IMR-90 (cell line): ENCODE measurements at regions not wholly inside any gene's neighbourhood (a gene's known extent, or its start where the extent isn't known, plus 50 kb on each side); places are given as distances from the start of the nearest gene placed in this dataset.

ENCODE experiments used
- ATAC-seq: fragments of 200-7000 bp; cut with Tn5 transposase; 2 replicates; pipeline ENCODE4 v1.9.1; 2020; ENCODE audit warnings: low read depth, mild to moderate bottlenecking, moderate library complexity
- BruUV-seq: library from RNA; stranded (reverse); fragments of 400-500 nt; replicated peaks from 2 replicates; lab custom pipeline; 2021; lab: Mats Ljungman, UMichigan
- CTCF ChIA-PET: fragments of 300-600 bp; formaldehyde crosslinking; extraction: SDS; loops from one replicate; lab custom pipeline; 2021; ENCODE audit warnings: antibody characterized with exemption; lab: Yijun Ruan, JAX
- POLR2A ChIA-PET: fragments of 300-600 bp; sonication (Branson Sonifier 250); formaldehyde crosslinking; loops from one replicate; lab custom pipeline; 2022; ENCODE audit warnings: antibody characterized with exemption; ENCODE audit not compliant: unreplicated experiment; lab: Charles Lee
- DNase-seq: peaks from one replicate; pipeline ENCODE4 v3.0.0; 2013
- H2AFZ ChIP-seq: replicated peaks from 2 replicates; pipeline ENCODE3; 2013; ENCODE audit warnings: low read length, mild to moderate bottlenecking; ENCODE audit not compliant: poor library complexity
- H2AK5ac ChIP-seq: 2 replicates; pipeline ENCODE4 v1.6.1; 2013; ENCODE audit warnings: low read depth, low read length, inconsistent platforms
- H2AK9ac ChIP-seq: replicated peaks from 2 replicates; pipeline ENCODE3; 2013; ENCODE audit warnings: mild to moderate bottlenecking, low read depth, low read length, moderate library complexity; ENCODE audit not compliant: poor library complexity
- H2BK120ac ChIP-seq: 2 replicates; pipeline ENCODE4 v1.6.1; 2013; ENCODE audit warnings: low read depth, low read length, inconsistent platforms
- H2BK15ac ChIP-seq: 3 replicates; pipeline ENCODE4 v1.6.1; 2013; ENCODE audit warnings: low read depth, low read length, inconsistent platforms
- H2BK20ac ChIP-seq: 2 replicates; pipeline ENCODE4 v1.6.1; 2013; ENCODE audit warnings: low read depth, mild to moderate bottlenecking, inconsistent platforms, low read length, moderate library complexity
- H2BK5ac ChIP-seq: 2 replicates; pipeline ENCODE4 v1.6.1; 2013; ENCODE audit warnings: mild to moderate bottlenecking, low read depth, low read length, inconsistent platforms; ENCODE audit not compliant: poor library complexity, severe bottlenecking
- H3K14ac ChIP-seq: replicated peaks from 2 replicates; pipeline ENCODE4 v1.6.1; 2013; ENCODE audit warnings: low read depth, low read length, inconsistent platforms
- H3K18ac ChIP-seq: 2 replicates; pipeline ENCODE4 v1.6.1; 2013; ENCODE audit warnings: low read depth, low read length, control low read depth
- H3K23ac ChIP-seq: 2 replicates; pipeline ENCODE4 v1.6.1; 2013; ENCODE audit warnings: low read depth, low read length, inconsistent platforms
- H3K27ac ChIP-seq: 2 replicates; pipeline ENCODE4 v1.5.1; 2013; ENCODE audit warnings: mild to moderate bottlenecking, control low read depth, low read length; ENCODE audit not compliant: insufficient read depth
- H3K27me3 ChIP-seq: 2 replicates; pipeline ENCODE4 v1.6.1; 2013; ENCODE audit warnings: low read length; ENCODE audit not compliant: control insufficient read depth, insufficient read depth
- H3K36me3 ChIP-seq: 2 replicates; pipeline ENCODE4 v1.6.1; 2013; ENCODE audit warnings: low read length, mixed read lengths; ENCODE audit not compliant: control insufficient read depth, insufficient read depth
- H3K4ac ChIP-seq: 2 replicates; pipeline ENCODE4 v1.6.1; 2013; ENCODE audit warnings: low read depth, low read length, inconsistent platforms
- H3K4me1 ChIP-seq: 2 replicates; pipeline ENCODE4 v1.6.1; 2013; ENCODE audit warnings: low read length, mixed read lengths; ENCODE audit not compliant: control insufficient read depth, insufficient read depth
- H3K4me2 ChIP-seq: 2 replicates; pipeline ENCODE4 v1.6.1; 2013; ENCODE audit warnings: low read depth, mild to moderate bottlenecking, control low read depth, low read length, moderate library complexity
- H3K4me3 ChIP-seq: 2 replicates; pipeline ENCODE4 v1.5.1; 2013; ENCODE audit warnings: low read depth, mild to moderate bottlenecking, control low read depth, low read length, moderate library complexity; ENCODE audit not compliant: insufficient read depth
- H3K56ac ChIP-seq: 2 replicates; pipeline ENCODE4 v1.6.1; 2013; ENCODE audit warnings: low read length, inconsistent platforms; ENCODE audit not compliant: insufficient read depth; ENCODE audit errors: extremely low read depth
- H3K79me1 ChIP-seq, 2 experiments: 2 replicates each; pipeline ENCODE4 v1.6.1; 2013; ENCODE audit warnings: low read length in 2 of 2, inconsistent platforms in 1 of 2, low read depth in 1 of 2
- H3K9ac ChIP-seq: 2 replicates; pipeline ENCODE4 v1.6.1; 2013; ENCODE audit warnings: low read depth, low read length, control low read depth
- H3K9me1 ChIP-seq: 2 replicates; pipeline ENCODE4 v1.6.1; 2013; ENCODE audit warnings: low read length, inconsistent platforms; ENCODE audit not compliant: insufficient read depth
- H3K9me3 ChIP-seq: 2 replicates; pipeline ENCODE4 v1.6.1; 2013; ENCODE audit warnings: low read length; ENCODE audit not compliant: control insufficient read depth, insufficient read depth
- H4K20me1 ChIP-seq: 2 replicates; pipeline ENCODE4 v1.6.1; 2013; ENCODE audit warnings: low read length, inconsistent platforms; ENCODE audit not compliant: insufficient read depth
- H4K5ac ChIP-seq: 2 replicates; pipeline ENCODE4 v1.6.1; 2013; ENCODE audit warnings: mild to moderate bottlenecking, low read depth, low read length, control low read depth
- H4K8ac ChIP-seq, 2 experiments: 2 replicates each; pipeline ENCODE4 v1.6.1; 2013; ENCODE audit warnings: low read depth in 2 of 2, low read length in 2 of 2, control low read depth in 1 of 2, inconsistent platforms in 1 of 2
- H4K91ac ChIP-seq: 2 replicates; pipeline ENCODE4 v1.6.1; 2013; ENCODE audit warnings: low read depth, low read length, inconsistent platforms; ENCODE audit not compliant: insufficient read depth
- BHLHE40 ChIP-seq: fragments of 150-350 bp; IDR thresholded peaks from 2 replicates; pipeline ENCODE4 v1.6.1; 2016; ENCODE audit warnings: mild to moderate bottlenecking, low read depth, low read length
- CEBPB ChIP-seq: IDR thresholded peaks from 2 replicates; pipeline ENCODE4 v1.6.1; 2012; ENCODE audit warnings: low read depth, low read length, improper control_type of control experiment
- CHD1 ChIP-seq: IDR thresholded peaks from 2 replicates; pipeline ENCODE4 v1.6.1; 2012; ENCODE audit warnings: low read depth, low read length, improper control_type of control experiment
- CTCF ChIP-seq: conservative IDR thresholded peaks from 2 replicates; pipeline ENCODE4 v1.5.1; 2012; ENCODE audit warnings: mild to moderate bottlenecking, low read depth, low read length, improper control_type of control experiment
- ELK1 ChIP-seq: fragments of 150-350 bp; IDR thresholded peaks from 2 replicates; pipeline ENCODE4 v1.6.1; 2016; ENCODE audit warnings: low read depth, mild to moderate bottlenecking, low read length, moderate library complexity, borderline replicate concordance
- FOS ChIP-seq: fragments of 150-350 bp; IDR thresholded peaks from 2 replicates; pipeline ENCODE4 v1.6.1; 2016; ENCODE audit warnings: low read depth, low read length
- MAFK ChIP-seq: IDR thresholded peaks from 2 replicates; pipeline ENCODE4 v1.6.1; 2012; ENCODE audit warnings: low read depth, low read length, improper control_type of control experiment
- MAZ ChIP-seq: IDR thresholded peaks from 2 replicates; pipeline ENCODE4 v1.6.1; 2012; ENCODE audit warnings: low read depth, mild to moderate bottlenecking, low read length, improper control_type of control experiment, moderate library complexity, borderline replicate concordance
- MXI1 ChIP-seq: IDR thresholded peaks from 2 replicates; pipeline ENCODE4 v1.6.1; 2012; ENCODE audit warnings: low read depth, mild to moderate bottlenecking, low read length, moderate library complexity, borderline replicate concordance
- NFE2L2 ChIP-seq: fragments of 150-350 bp; IDR thresholded peaks from 2 replicates; pipeline ENCODE4 v1.6.1; 2016; ENCODE audit warnings: low read depth, mild to moderate bottlenecking, low read length
- POLR2A ChIP-seq: IDR thresholded peaks from 2 replicates; pipeline ENCODE4 v1.6.1; 2012; ENCODE audit warnings: mild to moderate bottlenecking, low read depth, low read length
- RAD21 ChIP-seq: IDR thresholded peaks from 2 replicates; pipeline ENCODE4 v1.6.1; 2012; ENCODE audit warnings: low read length, improper control_type of control experiment
- RCOR1 ChIP-seq: IDR thresholded peaks from 2 replicates; pipeline ENCODE4 v1.6.1; 2012; ENCODE audit warnings: mild to moderate bottlenecking, low read length, improper control_type of control experiment; ENCODE audit not compliant: insufficient replicate concordance
- RFX5 ChIP-seq: IDR thresholded peaks from 2 replicates; pipeline ENCODE4 v1.8.0; 2012; ENCODE audit warnings: low read depth, mild to moderate bottlenecking, low read length, moderate library complexity
- SMC3 ChIP-seq: fragments of 150-350 bp; IDR thresholded peaks from 2 replicates; pipeline ENCODE4 v1.6.1; 2016; ENCODE audit warnings: low read depth, mild to moderate bottlenecking, antibody characterized with exemption, low read length, moderate library complexity
- USF2 ChIP-seq: fragments of 150-350 bp; IDR thresholded peaks from 2 replicates; pipeline ENCODE4 v1.6.1; 2017; ENCODE audit warnings: mild to moderate bottlenecking, antibody characterized with exemption, low read length, low read depth
- WGBS, 2 experiments: methylation state at CpG; one replicate each; pipeline versions ENCODE4 v1.1.5 to v1.1.7; 2013; ENCODE audit warnings: missing lambda C conversion rate in 2 of 2; ENCODE audit not compliant: insufficient read length in 1 of 2; ENCODE audit errors: extremely low coverage in 2 of 2; 5-methylcytosine and 5-hydroxymethylcytosine counted together
- dilution Hi-C: fragments of 300-500 bp; cut with HindIII; formaldehyde crosslinking; loops from one replicate; pipeline ENCODE4 v1.14.3; 2018; ENCODE audit warnings: low sequenced_read_pairs; ENCODE audit not compliant: unreplicated experiment
- in situ Hi-C: fragments of 300-500 bp; cut with MboI; formaldehyde crosslinking; loops from 3 replicates; pipeline ENCODE4 v1.14.3; 2019; ENCODE audit warnings: low sequenced_read_pairs, inconsistent platforms, mixed read lengths
- intact Hi-C: fragments of 100-400 bp; cut with micrococcal nuclease; formaldehyde crosslinking; loops from 2 replicates; pipeline ENCODE4 v1.10.0; 2022

- Histone ChIP-seq H3K4me2 (no peak overlapping the region), H3K23ac (no peak overlapping the region), H2AK5ac (no peak overlapping the region), H2BK5ac (no peak overlapping the region), H3K27me3 (no peaks in the 10 kb centered on the region; the same call in 1 of the 2 replicates), H3K27ac (no peak overlapping the region), H3K79me1 (no peaks in the 10 kb centered on the region), H4K5ac (no peak overlapping the region), H3K9me1 (no peaks in the 10 kb centered on the region), H3K9me3 (no peaks in the 10 kb centered on the region), H4K91ac (no peak overlapping the region), H2BK120ac (no peak overlapping the region), H3K56ac (no peak overlapping the region), H3K36me3 (no peaks in the 10 kb centered on the region), H4K8ac (no peak overlapping the region), H3K4me1 (no peaks in the 10 kb centered on the region), H2AK9ac (no peak overlapping the region), H4K20me1 (no peaks in the 10 kb centered on the region), H2BK15ac (no peak overlapping the region), H3K9ac (no peak overlapping the region), H3K4me3 (no peak overlapping the region), H3K14ac (no peak overlapping the region), H3K4ac (no peak overlapping the region), H2AFZ (no peak overlapping the region), H2BK20ac (no peak overlapping the region), H3K18ac (no peak overlapping the region)
- CTCF ChIA-PET = no interaction called here
- DNase-seq (no peak), ATAC-seq (no peak)
- intact Hi-C loops = no loop called here
- dilution Hi-C loops = no loop called here
- POLR2A ChIA-PET = no interaction called here
- in situ Hi-C loops = no loop called here
- no TSS peak for BruUV-seq
- 100% methylated on average over 1 of the region's 5 CpGs; no CpG with 5 or more reads in 1 of the 2 experiments for WGBS, 2 experiments
- no peak for TF ChIP-seq POLR2A
- TF ChIP-seq USF2 = no peak
- TF ChIP-seq RFX5 = no peak
- no peak for TF ChIP-seq CHD1
- TF ChIP-seq ELK1 = no peak
- no peak for TF ChIP-seq CEBPB
- TF ChIP-seq MAFK = no peak
- no peak for TF ChIP-seq BHLHE40
- no peak for TF ChIP-seq CTCF
- TF ChIP-seq SMC3 = no peak
- no peak for TF ChIP-seq MAZ
- no peak for TF ChIP-seq RCOR1
- no peak for TF ChIP-seq MXI1
- no peak for TF ChIP-seq NFE2L2
- no peak for TF ChIP-seq RAD21
- no peak for TF ChIP-seq FOS
These were observed 142.0 kb upstream of the ATP2B2 start for GRCh38 chr3:10647376-10647775.
